Inflammatory macrophage (primary cell): ENCODE measurements at regions not wholly inside any gene's neighbourhood (a gene's known extent, or its start where the extent isn't known, plus 50 kb on each side); places are given as distances from the start of the nearest gene placed in this dataset.

Experiments
- DNase-seq, 2 donors: peaks; one replicate each; pipeline ENCODE4 v3.0.0-alpha.2; 2020 to 2022

- no peak for DNase-seq
Measured at GRCh38 chr1:60244906-60245305, 171.3 kb upstream of the C1orf87 start.

- DNase-seq = no peak
Measured at GRCh38 chr1:60235275-60235674, 161.7 kb upstream of the C1orf87 start.

GRCh38 chr1:60234776-60235175 is 161.2 kb upstream of the C1orf87 start:
- DNase-seq = no peak

GRCh38 chr1:60229821-60230220 is 156.3 kb upstream of the C1orf87 start:
- DNase-seq = no peak

GRCh38 chr1:60228041-60228491 is 154.5 kb upstream of the C1orf87 start:
- DNase-seq = no peak

GRCh38 chr1:60227601-60228000 is 154.0 kb upstream of the C1orf87 start:
- DNase-seq = no peak

GRCh38 chr1:60225486-60225885 is 151.9 kb upstream of the C1orf87 start:
- no peak for DNase-seq

- no peak for DNase-seq
Measured at GRCh38 chr1:60224523-60224922, 151.0 kb upstream of the C1orf87 start.

- no peak for DNase-seq
Measured at GRCh38 chr1:60223158-60223557, 149.6 kb upstream of the C1orf87 start.

- DNase-seq = no peak
Measured at GRCh38 chr1:60222360-60223115, 149.0 kb upstream of the C1orf87 start.

- DNase-seq = no peak
Measured at GRCh38 chr1:60213253-60213652, 139.7 kb upstream of the C1orf87 start.

- no peak for DNase-seq
Measured at GRCh38 chr1:60196026-60196425, 122.5 kb upstream of the C1orf87 start.

GRCh38 chr1:60185684-60186083 is 112.1 kb upstream of the C1orf87 start:
- DNase-seq = no peak

- DNase-seq = no peak
Measured at GRCh38 chr1:60184521-60184920, 111.0 kb upstream of the C1orf87 start.

GRCh38 chr1:60173729-60174505 is 100.3 kb upstream of the C1orf87 start:
- DNase-seq = no peak

- DNase-seq = no peak
Measured at GRCh38 chr1:60173006-60173405, 99.4 kb upstream of the C1orf87 start.

- DNase-seq = no peak
Measured at GRCh38 chr1:60171801-60172200, 98.2 kb upstream of the C1orf87 start.

GRCh38 chr1:60170709-60171108 is 97.1 kb upstream of the C1orf87 start:
- no peak for DNase-seq

- DNase-seq = no peak
Measured at GRCh38 chr1:60169206-60169605, 95.6 kb upstream of the C1orf87 start.

- DNase-seq = no peak
Measured at GRCh38 chr1:60162936-60163335, 89.4 kb upstream of the C1orf87 start.

- DNase-seq = no peak
Measured at GRCh38 chr1:60160141-60160540, 86.6 kb upstream of the C1orf87 start.

- no peak for DNase-seq
Measured at GRCh38 chr1:60156371-60156770, 82.8 kb upstream of the C1orf87 start.

- no peak for DNase-seq
Measured at GRCh38 chr1:60153961-60154360, 80.4 kb upstream of the C1orf87 start.

GRCh38 chr1:60152891-60153290 is 79.3 kb upstream of the C1orf87 start:
- DNase-seq = no peak
